OCI-LY7 (cell line): ENCODE measurements at regions not wholly inside any gene's neighbourhood (a gene's known extent, or its start where the extent isn't known, plus 50 kb on each side); places are given as distances from the start of the nearest gene placed in this dataset.
"Not testable (repeated sequence)": the region's sequence is repeated elsewhere in the genome, so short reads cannot be mapped to it uniquely, and the experiment has no call there.

ENCODE experiments used
- EZH2phosphoT487 ChIP-seq: fragments of 200-600 bp; sonication (generic); IDR thresholded peaks from 2 replicates; pipeline ENCODE4 v1.6.1; 2018; ENCODE audit warnings: low read depth, borderline replicate concordance, mild to moderate bottlenecking, mixed run types, antibody characterized with exemption, low read length, moderate library complexity, mixed read lengths
- TF ChIP-seq, protein P1 (sequence below): fragments of 200-600 bp; sonication (generic); conservative IDR thresholded peaks from 2 replicates; pipeline ENCODE4 v1.5.1; 2014; ENCODE audit warnings: mild to moderate bottlenecking, antibody characterized with exemption, low read length, moderate library complexity, mixed read lengths

DNA sequence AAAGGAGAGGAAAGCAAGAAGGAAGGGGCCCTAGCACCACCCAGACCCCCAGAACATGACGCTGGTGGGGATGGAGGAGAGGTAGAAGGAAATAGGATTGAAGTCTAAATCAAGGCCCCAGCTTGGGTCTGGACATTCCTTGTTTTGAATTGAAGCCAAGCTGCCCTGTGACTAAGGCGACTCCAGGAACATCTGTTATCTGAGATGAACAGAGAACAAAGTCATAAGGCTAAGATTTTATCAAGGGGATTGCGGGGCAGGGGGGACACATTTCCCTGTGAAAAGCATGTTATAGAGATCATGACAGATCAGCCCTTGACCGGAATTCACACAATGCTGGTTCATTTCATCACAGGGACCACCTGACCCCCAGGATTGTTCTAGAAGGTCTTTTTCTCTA lies 80.6 kb upstream of the ADGRL1 start:
- TF ChIP-seq, protein P1, sequence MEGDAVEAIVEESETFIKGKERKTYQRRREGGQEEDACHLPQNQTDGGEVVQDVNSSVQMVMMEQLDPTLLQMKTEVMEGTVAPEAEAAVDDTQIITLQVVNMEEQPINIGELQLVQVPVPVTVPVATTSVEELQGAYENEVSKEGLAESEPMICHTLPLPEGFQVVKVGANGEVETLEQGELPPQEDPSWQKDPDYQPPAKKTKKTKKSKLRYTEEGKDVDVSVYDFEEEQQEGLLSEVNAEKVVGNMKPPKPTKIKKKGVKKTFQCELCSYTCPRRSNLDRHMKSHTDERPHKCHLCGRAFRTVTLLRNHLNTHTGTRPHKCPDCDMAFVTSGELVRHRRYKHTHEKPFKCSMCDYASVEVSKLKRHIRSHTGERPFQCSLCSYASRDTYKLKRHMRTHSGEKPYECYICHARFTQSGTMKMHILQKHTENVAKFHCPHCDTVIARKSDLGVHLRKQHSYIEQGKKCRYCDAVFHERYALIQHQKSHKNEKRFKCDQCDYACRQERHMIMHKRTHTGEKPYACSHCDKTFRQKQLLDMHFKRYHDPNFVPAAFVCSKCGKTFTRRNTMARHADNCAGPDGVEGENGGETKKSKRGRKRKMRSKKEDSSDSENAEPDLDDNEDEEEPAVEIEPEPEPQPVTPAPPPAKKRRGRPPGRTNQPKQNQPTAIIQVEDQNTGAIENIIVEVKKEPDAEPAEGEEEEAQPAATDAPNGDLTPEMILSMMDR: not testable (repeated sequence)
- TF ChIP-seq EZH2phosphoT487: not testable (repeated sequence)
